Gastroesophageal sphincter (tissue), 3 donors: ENCODE measurements at regions not wholly inside any gene's neighbourhood (a gene's known extent, or its start where the extent isn't known, plus 50 kb on each side); places are given as distances from the start of the nearest gene placed in this dataset.

Experiments used
- CTCF ChIP-seq, 4 experiments: fragments of 200-600 bp in 2 of 4; fragments of 450-650 bp in 2 of 4; sonication (generic) in 1 of 4; IDR thresholded peaks; one replicate each; pipeline ENCODE4 v1.5.1; 2017 to 2019; ENCODE audit warnings: antibody characterized with exemption in 4 of 4, mild to moderate bottlenecking in 2 of 4, moderate library complexity in 2 of 4
- EP300 ChIP-seq: sonication (generic); formaldehyde crosslinking; IDR thresholded peaks from one replicate; pipeline ENCODE4 v1.6.1; 2017; ENCODE audit warnings: antibody characterized with exemption, mild to moderate bottlenecking
- POLR2A ChIP-seq, 2 donors: fragments of 450-650 bp; IDR thresholded peaks; one replicate each; pipeline ENCODE4 v1.6.1; 2017; ENCODE audit warnings: antibody characterized with exemption in 2 of 2, mild to moderate bottlenecking in 2 of 2, moderate library complexity in 1 of 2
- POLR2AphosphoS5 ChIP-seq: sonication (generic); formaldehyde crosslinking; IDR thresholded peaks from one replicate; pipeline ENCODE4 v1.6.1; 2017; ENCODE audit warnings: antibody characterized with exemption

- TF ChIP-seq CTCF (IDR thresholded peaks at IDR 0.05): no peak
- TF ChIP-seq EP300: no peak
- TF ChIP-seq POLR2A (IDR thresholded peaks at IDR 0.05): no peak
- no peak for TF ChIP-seq POLR2AphosphoS5
Observed at GRCh38 chr2:150228936-150229335, 258.5 kb downstream of the RND3 start.
